HepG2 (cell line): ENCODE measurements at regions not wholly inside any gene's neighbourhood (a gene's known extent, or its start where the extent isn't known, plus 50 kb on each side); places are given as distances from the start of the nearest gene placed in this dataset.

Source experiments
- FOXA1 ChIP-seq, 2 experiments: fragments of 450-650 bp in 1 of 2; sonication (generic) in 1 of 2; formaldehyde crosslinking in 1 of 2; IDR thresholded peaks; 2 replicates each; pipeline versions ENCODE4 v1.4.0 to v1.6.1; 2016 to 2020; ENCODE audit warnings: missing genetic modification reagents in 1 of 2
- MIXL1 ChIP-seq: IDR thresholded peaks from 2 replicates; pipeline ENCODE4 v1.6.1; 2016
- POLR2AphosphoS5 ChIP-seq: IDR thresholded peaks from 2 replicates; pipeline ENCODE4 v1.6.1; 2012; ENCODE audit warnings: low read depth, low read length
- SOX13 ChIP-seq, 3 experiments: fragments of 450-650 bp in 1 of 3; sonication (generic) in 1 of 3; formaldehyde crosslinking in 1 of 3; IDR thresholded peaks in 2 of 3; conservative IDR thresholded peaks in 1 of 3; 2 replicates each; pipeline versions ENCODE4 v1.5.0 to v1.6.1; 2016 to 2020; ENCODE audit warnings: antibody characterized with exemption in 1 of 3, mild to moderate bottlenecking in 1 of 3, missing compliant biosample characterization in 1 of 3, missing genetic modification reagents in 1 of 3, moderate library complexity in 1 of 3
- ZFP62 ChIP-seq: sonication (generic); formaldehyde crosslinking; IDR thresholded peaks from 2 replicates; pipeline ENCODE4 v1.4.0; 2020; ENCODE audit warnings: missing genetic modification reagents
- ZNF317 ChIP-seq: sonication (generic); formaldehyde crosslinking; IDR thresholded peaks from 2 replicates; pipeline ENCODE4 v1.5.0; 2020; ENCODE audit warnings: mild to moderate bottlenecking, missing genetic modification reagents
- ZNF598 ChIP-seq: sonication (generic); formaldehyde crosslinking; IDR thresholded peaks from 2 replicates; pipeline ENCODE4 v1.5.1; 2020; ENCODE audit warnings: mild to moderate bottlenecking, missing genetic modification reagents, borderline replicate concordance
- ZNF782 ChIP-seq: sonication (generic); formaldehyde crosslinking; IDR thresholded peaks from 2 replicates; pipeline ENCODE4 v1.4.0; 2020; ENCODE audit warnings: missing genetic modification reagents, mild to moderate bottlenecking, borderline replicate concordance
- TF ChIP-seq, protein P1 (sequence below): sonication (generic); formaldehyde crosslinking; IDR thresholded peaks from 2 replicates; pipeline ENCODE4 v1.4.0; 2020; ENCODE audit warnings: missing genetic modification reagents
- TF ChIP-seq, protein P2 (sequence below): sonication (generic); formaldehyde crosslinking; IDR thresholded peaks from 2 replicates; pipeline ENCODE4 v1.8.0; 2022; ENCODE audit warnings: mild to moderate bottlenecking, missing genetic modification reagents
- TF ChIP-seq, protein P3 (sequence below): sonication (generic); formaldehyde crosslinking; conservative IDR thresholded peaks from 2 replicates; pipeline ENCODE4 v1.8.1; 2023; ENCODE audit warnings: missing genetic modification reagents
- TF ChIP-seq, protein P4 (sequence below): sonication (generic); formaldehyde crosslinking; IDR thresholded peaks from 2 replicates; pipeline ENCODE4 v1.8.1; 2023; ENCODE audit warnings: mild to moderate bottlenecking, missing genetic modification reagents
- TF ChIP-seq, protein P5 (sequence below): sonication (generic); formaldehyde crosslinking; IDR thresholded peaks from 2 replicates; pipeline ENCODE4 v1.4.0; 2020; ENCODE audit warnings: mild to moderate bottlenecking, missing genetic modification reagents
- TF ChIP-seq, protein P6 (sequence below): sonication (generic); formaldehyde crosslinking; IDR thresholded peaks from 2 replicates; pipeline ENCODE4 v1.8.0; 2022; ENCODE audit warnings: mild to moderate bottlenecking, missing genetic modification reagents; ENCODE audit not compliant: insufficient replicate concordance

DNA sequence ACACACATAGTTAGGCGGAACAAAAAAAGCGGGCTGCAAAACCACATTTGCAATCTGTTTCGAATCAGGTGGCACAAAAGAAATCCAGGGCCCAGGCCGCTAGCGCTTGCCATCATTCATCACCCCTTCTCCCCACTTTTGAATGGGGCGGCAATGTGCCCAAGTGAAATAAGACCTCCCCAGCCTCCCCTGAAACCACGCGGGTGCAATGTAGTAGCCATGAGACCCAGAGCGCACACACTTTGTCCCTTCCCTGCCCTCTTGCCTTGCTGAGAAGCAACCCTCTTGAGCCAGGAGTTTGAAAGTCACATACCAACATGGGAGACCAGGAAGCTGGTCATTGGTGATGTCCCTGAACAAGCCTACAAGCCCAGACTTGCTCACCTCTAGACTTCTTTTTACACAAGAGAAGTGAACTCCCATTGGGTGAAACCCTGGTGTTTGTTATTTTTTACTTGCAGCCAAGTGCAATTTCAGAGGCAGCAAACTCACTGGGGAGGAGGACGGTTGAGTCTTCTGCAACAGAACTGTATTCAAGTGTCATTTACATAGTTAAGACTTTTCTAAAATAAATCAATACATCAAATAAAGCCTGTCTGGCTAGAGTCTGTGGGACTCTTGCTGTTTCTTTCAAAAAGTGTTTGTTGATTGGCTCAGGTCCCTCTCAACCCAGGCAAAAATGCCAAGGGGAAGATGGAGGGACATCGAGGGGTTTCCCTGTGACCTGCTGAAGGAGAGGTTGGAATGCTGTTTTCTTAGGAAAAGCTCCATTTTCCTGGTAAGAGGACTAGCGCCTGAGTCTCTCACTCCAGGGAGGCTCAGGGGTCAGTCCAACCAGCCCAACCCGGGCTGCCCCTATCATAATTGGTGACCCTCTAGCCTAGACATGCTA, 138.1 kb upstream of the PTPN1 start (continued):
- TF ChIP-seq ZNF317 (CRISPR knock-in tag) (0 out of 2 replicates have a peak, but pooled peaks have one; percentile 25), ZNF598 (no peak), ZFP62 (no peak), POLR2AphosphoS5 (no peak), MIXL1 (CRISPR knock-in tag) (no peak), FOXA1 (IDR thresholded peaks at IDR 0.05) (no peak), FOXA1 (CRISPR knock-in tag; IDR thresholded peaks at IDR 0.05) (no peak; the same call in 1 of the 2 replicates), SOX13 (IDR thresholded peaks at IDR 0.05) (no peak), SOX13 (CRISPR knock-in tag; conservative IDR thresholded peaks at IDR 0.05 in 1 of 2, IDR thresholded peaks at IDR 0.05 in 1 of 2) (no peak), ZNF782 (CRISPR knock-in tag) (no peak)
- TF ChIP-seq, protein P1, sequence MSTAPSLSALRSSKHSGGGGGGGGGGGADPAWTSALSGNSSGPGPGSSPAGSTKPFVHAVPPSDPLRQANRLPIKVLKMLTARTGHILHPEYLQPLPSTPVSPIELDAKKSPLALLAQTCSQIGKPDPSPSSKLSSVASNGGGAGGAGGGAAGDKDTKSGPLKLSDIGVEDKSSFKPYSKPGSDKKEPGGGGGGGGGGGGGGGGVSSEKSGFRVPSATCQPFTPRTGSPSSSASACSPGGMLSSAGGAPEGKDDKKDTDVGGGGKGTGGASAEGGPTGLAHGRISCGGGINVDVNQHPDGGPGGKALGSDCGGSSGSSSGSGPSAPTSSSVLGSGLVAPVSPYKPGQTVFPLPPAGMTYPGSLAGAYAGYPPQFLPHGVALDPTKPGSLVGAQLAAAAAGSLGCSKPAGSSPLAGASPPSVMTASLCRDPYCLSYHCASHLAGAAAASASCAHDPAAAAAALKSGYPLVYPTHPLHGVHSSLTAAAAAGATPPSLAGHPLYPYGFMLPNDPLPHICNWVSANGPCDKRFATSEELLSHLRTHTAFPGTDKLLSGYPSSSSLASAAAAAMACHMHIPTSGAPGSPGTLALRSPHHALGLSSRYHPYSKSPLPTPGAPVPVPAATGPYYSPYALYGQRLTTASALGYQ (CRISPR knock-in tag), result no peak
- TF ChIP-seq, protein P2, sequence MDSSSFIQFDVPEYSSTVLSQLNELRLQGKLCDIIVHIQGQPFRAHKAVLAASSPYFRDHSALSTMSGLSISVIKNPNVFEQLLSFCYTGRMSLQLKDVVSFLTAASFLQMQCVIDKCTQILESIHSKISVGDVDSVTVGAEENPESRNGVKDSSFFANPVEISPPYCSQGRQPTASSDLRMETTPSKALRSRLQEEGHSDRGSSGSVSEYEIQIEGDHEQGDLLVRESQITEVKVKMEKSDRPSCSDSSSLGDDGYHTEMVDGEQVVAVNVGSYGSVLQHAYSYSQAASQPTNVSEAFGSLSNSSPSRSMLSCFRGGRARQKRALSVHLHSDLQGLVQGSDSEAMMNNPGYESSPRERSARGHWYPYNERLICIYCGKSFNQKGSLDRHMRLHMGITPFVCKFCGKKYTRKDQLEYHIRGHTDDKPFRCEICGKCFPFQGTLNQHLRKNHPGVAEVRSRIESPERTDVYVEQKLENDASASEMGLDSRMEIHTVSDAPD, result no peak
- TF ChIP-seq, protein P3, sequence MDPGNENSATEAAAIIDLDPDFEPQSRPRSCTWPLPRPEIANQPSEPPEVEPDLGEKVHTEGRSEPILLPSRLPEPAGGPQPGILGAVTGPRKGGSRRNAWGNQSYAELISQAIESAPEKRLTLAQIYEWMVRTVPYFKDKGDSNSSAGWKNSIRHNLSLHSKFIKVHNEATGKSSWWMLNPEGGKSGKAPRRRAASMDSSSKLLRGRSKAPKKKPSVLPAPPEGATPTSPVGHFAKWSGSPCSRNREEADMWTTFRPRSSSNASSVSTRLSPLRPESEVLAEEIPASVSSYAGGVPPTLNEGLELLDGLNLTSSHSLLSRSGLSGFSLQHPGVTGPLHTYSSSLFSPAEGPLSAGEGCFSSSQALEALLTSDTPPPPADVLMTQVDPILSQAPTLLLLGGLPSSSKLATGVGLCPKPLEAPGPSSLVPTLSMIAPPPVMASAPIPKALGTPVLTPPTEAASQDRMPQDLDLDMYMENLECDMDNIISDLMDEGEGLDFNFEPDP (CRISPR knock-in tag), result 0 out of 2 replicates have a peak, but pooled peaks have one; percentile 61
- TF ChIP-seq, protein P4, sequence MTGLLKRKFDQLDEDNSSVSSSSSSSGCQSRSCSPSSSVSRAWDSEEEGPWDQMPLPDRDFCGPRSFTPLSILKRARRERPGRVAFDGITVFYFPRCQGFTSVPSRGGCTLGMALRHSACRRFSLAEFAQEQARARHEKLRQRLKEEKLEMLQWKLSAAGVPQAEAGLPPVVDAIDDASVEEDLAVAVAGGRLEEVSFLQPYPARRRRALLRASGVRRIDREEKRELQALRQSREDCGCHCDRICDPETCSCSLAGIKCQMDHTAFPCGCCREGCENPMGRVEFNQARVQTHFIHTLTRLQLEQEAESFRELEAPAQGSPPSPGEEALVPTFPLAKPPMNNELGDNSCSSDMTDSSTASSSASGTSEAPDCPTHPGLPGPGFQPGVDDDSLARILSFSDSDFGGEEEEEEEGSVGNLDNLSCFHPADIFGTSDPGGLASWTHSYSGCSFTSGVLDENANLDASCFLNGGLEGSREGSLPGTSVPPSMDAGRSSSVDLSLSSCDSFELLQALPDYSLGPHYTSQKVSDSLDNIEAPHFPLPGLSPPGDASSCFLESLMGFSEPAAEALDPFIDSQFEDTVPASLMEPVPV (CRISPR knock-in tag), result no peak
- TF ChIP-seq, protein P5, sequence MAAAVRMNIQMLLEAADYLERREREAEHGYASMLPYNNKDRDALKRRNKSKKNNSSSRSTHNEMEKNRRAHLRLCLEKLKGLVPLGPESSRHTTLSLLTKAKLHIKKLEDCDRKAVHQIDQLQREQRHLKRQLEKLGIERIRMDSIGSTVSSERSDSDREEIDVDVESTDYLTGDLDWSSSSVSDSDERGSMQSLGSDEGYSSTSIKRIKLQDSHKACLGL (CRISPR knock-in tag), result 0 out of 2 replicates have a peak, but pooled peaks have one; percentile 46
- TF ChIP-seq, protein P6, sequence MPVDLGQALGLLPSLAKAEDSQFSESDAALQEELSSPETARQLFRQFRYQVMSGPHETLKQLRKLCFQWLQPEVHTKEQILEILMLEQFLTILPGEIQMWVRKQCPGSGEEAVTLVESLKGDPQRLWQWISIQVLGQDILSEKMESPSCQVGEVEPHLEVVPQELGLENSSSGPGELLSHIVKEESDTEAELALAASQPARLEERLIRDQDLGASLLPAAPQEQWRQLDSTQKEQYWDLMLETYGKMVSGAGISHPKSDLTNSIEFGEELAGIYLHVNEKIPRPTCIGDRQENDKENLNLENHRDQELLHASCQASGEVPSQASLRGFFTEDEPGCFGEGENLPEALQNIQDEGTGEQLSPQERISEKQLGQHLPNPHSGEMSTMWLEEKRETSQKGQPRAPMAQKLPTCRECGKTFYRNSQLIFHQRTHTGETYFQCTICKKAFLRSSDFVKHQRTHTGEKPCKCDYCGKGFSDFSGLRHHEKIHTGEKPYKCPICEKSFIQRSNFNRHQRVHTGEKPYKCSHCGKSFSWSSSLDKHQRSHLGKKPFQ (CRISPR knock-in tag), result no peak
